ENCODE measurements at regions not wholly inside any gene's neighbourhood (a gene's known extent, or its start where the extent isn't known, plus 50 kb on each side); places are given as distances from the start of the nearest gene placed in this dataset.

GRCh38 chr20:7693761-7694160, 246.5 kb downstream of the HAO1 start:
- intact Hi-C loops (cut with micrococcal nuclease) = no loop called here

- intact Hi-C loops (cut with micrococcal nuclease) = no loop called here
Observed at GRCh38 chr20:7695051-7695495, 245.2 kb downstream of the HAO1 start.

GRCh38 chr20:7695635-7696034, 244.6 kb downstream of the HAO1 start:
- intact Hi-C loops (cut with micrococcal nuclease) = no loop called here

- intact Hi-C loops (cut with micrococcal nuclease) = no loop called here
Observed at GRCh38 chr20:7696311-7696710, 243.9 kb downstream of the HAO1 start.

- intact Hi-C loops (cut with micrococcal nuclease) = no loop called here
Observed at GRCh38 chr20:7702141-7702540, 238.1 kb downstream of the HAO1 start.

- intact Hi-C loops (cut with micrococcal nuclease) = no loop called here
Observed at GRCh38 chr20:7703551-7703961, 236.7 kb downstream of the HAO1 start.

- intact Hi-C loops (cut with micrococcal nuclease) = no loop called here
Observed at GRCh38 chr20:7703996-7704395, 236.3 kb downstream of the HAO1 start.

GRCh38 chr20:7708112-7708511, 232.1 kb downstream of the HAO1 start:
- intact Hi-C loops (cut with micrococcal nuclease) = no loop called here

GRCh38 chr20:7708782-7709181, 231.5 kb downstream of the HAO1 start:
- intact Hi-C loops (cut with micrococcal nuclease) = no loop called here

GRCh38 chr20:7710440-7710839, 229.8 kb downstream of the HAO1 start:
- intact Hi-C loops (cut with micrococcal nuclease) = no loop called here

- intact Hi-C loops (cut with micrococcal nuclease) = no loop called here
Observed at GRCh38 chr20:7712661-7713060, 227.6 kb downstream of the HAO1 start.

GRCh38 chr20:7714549-7714948, 225.7 kb downstream of the HAO1 start:
- intact Hi-C loops (cut with micrococcal nuclease) = no loop called here

GRCh38 chr20:7716286-7716972, 223.8 kb downstream of the HAO1 start:
- intact Hi-C loops (cut with micrococcal nuclease) = loop anchor here (2.0 kb wide), 1 partner anchor 54 kb away; no protein-coding TSS in a partner anchor

GRCh38 chr20:7722564-7722963, 217.7 kb downstream of the HAO1 start:
- intact Hi-C loops (cut with micrococcal nuclease) = no loop called here

- intact Hi-C loops (cut with micrococcal nuclease) = no loop called here
Observed at GRCh38 chr20:7723284-7723683, 217.0 kb downstream of the HAO1 start.

- intact Hi-C loops (cut with micrococcal nuclease) = no loop called here
Observed at GRCh38 chr20:7728338-7728737, 211.9 kb downstream of the HAO1 start.

- intact Hi-C loops (cut with micrococcal nuclease) = no loop called here
Observed at GRCh38 chr20:7734216-7734615, 206.0 kb downstream of the HAO1 start.

- intact Hi-C loops (cut with micrococcal nuclease) = no loop called here
Observed at GRCh38 chr20:7736336-7736735, 203.9 kb downstream of the HAO1 start.

GRCh38 chr20:7741866-7742265, 198.4 kb downstream of the HAO1 start:
- intact Hi-C loops (cut with micrococcal nuclease) = no loop called here

GRCh38 chr20:7742479-7742878, 197.8 kb downstream of the HAO1 start:
- intact Hi-C loops (cut with micrococcal nuclease) = no loop called here

GRCh38 chr20:7744411-7744810, 195.8 kb downstream of the HAO1 start:
- intact Hi-C loops (cut with micrococcal nuclease) = no loop called here

GRCh38 chr20:7748624-7749023, 191.6 kb downstream of the HAO1 start:
- intact Hi-C loops (cut with micrococcal nuclease) = no loop called here

- intact Hi-C loops (cut with micrococcal nuclease) = no loop called here
Observed at GRCh38 chr20:7754102-7754501, 186.2 kb downstream of the HAO1 start.

GRCh38 chr20:7758406-7758805, 181.9 kb downstream of the HAO1 start:
- intact Hi-C loops (cut with micrococcal nuclease) = no loop called here

Measured in T-helper 2 cell treated with Interferon-gamma antibody and Interleukin-4, amounts not matched to agents 100 ng/mL and 5 ng/mL, for 36 hours (primary cell).